ENCODE measurements at regions not wholly inside any gene's neighbourhood (a gene's known extent, or its start where the extent isn't known, plus 50 kb on each side); places are given as distances from the start of the nearest gene placed in this dataset.

DNA sequence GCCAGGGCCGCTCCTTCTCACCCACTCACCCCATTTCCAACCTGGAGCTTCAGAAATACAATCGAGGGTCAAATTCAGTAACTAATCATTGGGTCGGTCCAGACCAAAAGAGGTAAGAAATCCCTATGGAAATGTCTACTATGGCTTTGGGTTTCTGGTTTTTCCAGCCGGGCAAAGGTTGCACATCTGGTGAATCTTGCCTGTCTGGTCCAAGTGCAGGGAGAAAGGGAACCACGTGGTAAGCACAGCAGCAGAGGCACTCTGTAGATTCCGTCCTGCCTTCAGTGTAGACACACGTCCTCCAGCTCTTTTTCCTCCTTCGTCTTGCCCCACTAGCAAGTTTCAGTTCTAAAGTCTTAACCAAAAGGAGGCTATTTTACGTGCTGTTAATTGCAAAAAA lies 218.0 kb upstream of the JADE1 start:
- no peaks in the 10 kb centered on the region for H3K9me3 ChIP-seq (ENCODE audit: low read length)
- POLR2A ChIA-PET: no interaction called here
- DNase-seq (ENCODE audit: low spot score): no peak
- no peaks in the 10 kb centered on the region for H3K4me1 ChIP-seq (ENCODE audit: insufficient read depth, low read length, poor library complexity, severe bottlenecking)
- H4K20me1 ChIP-seq (ENCODE audit: insufficient read depth, low read length): no peaks in the 10 kb centered on the region
- H3K36me3 ChIP-seq (ENCODE audit: insufficient read depth, low read length): no peaks in the 10 kb centered on the region
- no peak for TF ChIP-seq EZH2phosphoT487 (IDR thresholded peaks at IDR 0.05; ENCODE audit: borderline replicate concordance, low read depth, low read length)
- TF ChIP-seq, protein P1, sequence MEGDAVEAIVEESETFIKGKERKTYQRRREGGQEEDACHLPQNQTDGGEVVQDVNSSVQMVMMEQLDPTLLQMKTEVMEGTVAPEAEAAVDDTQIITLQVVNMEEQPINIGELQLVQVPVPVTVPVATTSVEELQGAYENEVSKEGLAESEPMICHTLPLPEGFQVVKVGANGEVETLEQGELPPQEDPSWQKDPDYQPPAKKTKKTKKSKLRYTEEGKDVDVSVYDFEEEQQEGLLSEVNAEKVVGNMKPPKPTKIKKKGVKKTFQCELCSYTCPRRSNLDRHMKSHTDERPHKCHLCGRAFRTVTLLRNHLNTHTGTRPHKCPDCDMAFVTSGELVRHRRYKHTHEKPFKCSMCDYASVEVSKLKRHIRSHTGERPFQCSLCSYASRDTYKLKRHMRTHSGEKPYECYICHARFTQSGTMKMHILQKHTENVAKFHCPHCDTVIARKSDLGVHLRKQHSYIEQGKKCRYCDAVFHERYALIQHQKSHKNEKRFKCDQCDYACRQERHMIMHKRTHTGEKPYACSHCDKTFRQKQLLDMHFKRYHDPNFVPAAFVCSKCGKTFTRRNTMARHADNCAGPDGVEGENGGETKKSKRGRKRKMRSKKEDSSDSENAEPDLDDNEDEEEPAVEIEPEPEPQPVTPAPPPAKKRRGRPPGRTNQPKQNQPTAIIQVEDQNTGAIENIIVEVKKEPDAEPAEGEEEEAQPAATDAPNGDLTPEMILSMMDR (conservative IDR thresholded peaks at IDR 0.05; ENCODE audit: low read length): no peak
- no peak overlapping the region for H3K27ac ChIP-seq (ENCODE audit: low read depth, low read length, poor library complexity, severe bottlenecking)
- H3K79me2 ChIP-seq (ENCODE audit: insufficient read depth, low read depth, low read length): no peaks in the 10 kb centered on the region
- no peak overlapping the region for H2AFZ ChIP-seq (ENCODE audit: low read length)
- intact Hi-C loops (cut with micrococcal nuclease; ENCODE audit: unreplicated experiment): no loop called here
- CTCF ChIA-PET (ENCODE audit: unreplicated experiment): no interaction called here
- no peak overlapping the region for H3K4me2 ChIP-seq (ENCODE audit: low read length)
- no TSS peak for BruUV-seq (replicated peaks)
- H3K9me2 ChIP-seq (ENCODE audit: insufficient read depth, low read length): no peaks in the 10 kb centered on the region
- H3K4me3 ChIP-seq (ENCODE audit: low read depth, low read length, poor library complexity, severe bottlenecking): no peak overlapping the region

- Histone ChIP-seq H3K4me2 (ENCODE audit: low read length) (no peak overlapping the region), H3K4me1 (ENCODE audit: insufficient read depth, low read length, poor library complexity, severe bottlenecking) (no peaks in the 10 kb centered on the region), H2AFZ (ENCODE audit: low read length) (no peak overlapping the region), H3K36me3 (ENCODE audit: insufficient read depth, low read length) (no peaks in the 10 kb centered on the region), H3K9me3 (ENCODE audit: low read length) (no peaks in the 10 kb centered on the region), H3K27ac (ENCODE audit: low read depth, low read length, poor library complexity, severe bottlenecking) (no peak overlapping the region), H3K4me3 (ENCODE audit: low read depth, low read length, poor library complexity, severe bottlenecking) (no peak overlapping the region), H4K20me1 (ENCODE audit: insufficient read depth, low read length) (no peaks in the 10 kb centered on the region), H3K79me2 (ENCODE audit: insufficient read depth, low read depth, low read length) (no peaks in the 10 kb centered on the region), H3K9me2 (ENCODE audit: insufficient read depth, low read length) (no peaks in the 10 kb centered on the region)
- no peak for TF ChIP-seq EZH2phosphoT487 (IDR thresholded peaks at IDR 0.05; ENCODE audit: borderline replicate concordance, low read depth, low read length)
- TF ChIP-seq, protein P1 (conservative IDR thresholded peaks at IDR 0.05; ENCODE audit: low read length): no peak
- POLR2A ChIA-PET: no interaction called here
- no peak for DNase-seq (ENCODE audit: low spot score)
- no TSS peak for BruUV-seq (replicated peaks)
- CTCF ChIA-PET (ENCODE audit: unreplicated experiment): no interaction called here
- intact Hi-C loops (cut with micrococcal nuclease; ENCODE audit: unreplicated experiment): no loop called here
Measured at GRCh38 chr4:128590773-128591172, 218.7 kb upstream of the JADE1 start.

- no peak overlapping the region for H2AFZ ChIP-seq (ENCODE audit: low read length)
- CTCF ChIA-PET (ENCODE audit: unreplicated experiment): no interaction called here
Measured at GRCh38 chr4:128590034-128590740, 219.3 kb upstream of the JADE1 start.

More at GRCh38 chr4:128590034-128590740, 219.3 kb upstream of the JADE1 start:
- no peak overlapping the region for H3K27ac ChIP-seq (ENCODE audit: low read depth, low read length, poor library complexity, severe bottlenecking)
- POLR2A ChIA-PET: no interaction called here
- H3K9me3 ChIP-seq (ENCODE audit: low read length): no peaks in the 10 kb centered on the region
- intact Hi-C loops (cut with micrococcal nuclease; ENCODE audit: unreplicated experiment): no loop called here
- no peak for DNase-seq (ENCODE audit: low spot score)
- H3K4me1 ChIP-seq (ENCODE audit: insufficient read depth, low read length, poor library complexity, severe bottlenecking): no peaks in the 10 kb centered on the region
- no peaks in the 10 kb centered on the region for H3K36me3 ChIP-seq (ENCODE audit: insufficient read depth, low read length)
- no peak overlapping the region for H3K4me3 ChIP-seq (ENCODE audit: low read depth, low read length, poor library complexity, severe bottlenecking)
- H3K9me2 ChIP-seq (ENCODE audit: insufficient read depth, low read length): no peaks in the 10 kb centered on the region
- TF ChIP-seq, protein P1 (conservative IDR thresholded peaks at IDR 0.05; ENCODE audit: low read length): no peak
- no peak for TF ChIP-seq EZH2phosphoT487 (IDR thresholded peaks at IDR 0.05; ENCODE audit: borderline replicate concordance, low read depth, low read length)
- H4K20me1 ChIP-seq (ENCODE audit: insufficient read depth, low read length): no peaks in the 10 kb centered on the region
- H3K4me2 ChIP-seq (ENCODE audit: low read length): no peak overlapping the region
- BruUV-seq (replicated peaks): no TSS peak
- no peaks in the 10 kb centered on the region for H3K79me2 ChIP-seq (ENCODE audit: insufficient read depth, low read depth, low read length)
